ENCODE measurements at regions not wholly inside any gene's neighbourhood (a gene's known extent, or its start where the extent isn't known, plus 50 kb on each side); places are given as distances from the start of the nearest gene placed in this dataset.
A peak's percentile ranks its signal among the peaks of the same experiment; 100 is the strongest.
"Not testable (repeated sequence)": the region's sequence is repeated elsewhere in the genome, so short reads cannot be mapped to it uniquely, and the experiment has no call there.

GRCh38 chr1:208975456-208975855, 608.1 kb upstream of the CAMK1G start:
- DNase-seq = no peak
- intact Hi-C loops (cut with DNase I) = no loop called here

DNA sequence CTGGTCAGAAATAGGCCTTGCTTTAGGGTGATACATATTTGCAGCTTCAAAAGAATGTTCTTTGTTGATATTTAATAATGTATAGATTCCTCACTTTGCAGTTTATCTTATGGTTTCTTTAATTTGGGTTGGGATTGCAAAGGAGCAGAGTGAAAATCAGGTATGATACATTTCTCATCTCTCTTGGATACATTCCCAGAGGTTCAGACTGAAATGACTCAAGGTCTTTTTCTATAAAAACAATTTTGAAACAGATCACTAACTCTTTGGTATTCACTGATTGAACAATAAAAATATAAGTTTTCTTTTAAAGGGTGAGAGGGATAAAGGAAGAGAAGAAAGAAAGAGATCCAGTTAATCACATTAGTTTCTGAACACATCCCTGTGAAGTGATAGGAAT, 606.5 kb upstream of the CAMK1G start:
- DNase-seq = no peak

DNA sequence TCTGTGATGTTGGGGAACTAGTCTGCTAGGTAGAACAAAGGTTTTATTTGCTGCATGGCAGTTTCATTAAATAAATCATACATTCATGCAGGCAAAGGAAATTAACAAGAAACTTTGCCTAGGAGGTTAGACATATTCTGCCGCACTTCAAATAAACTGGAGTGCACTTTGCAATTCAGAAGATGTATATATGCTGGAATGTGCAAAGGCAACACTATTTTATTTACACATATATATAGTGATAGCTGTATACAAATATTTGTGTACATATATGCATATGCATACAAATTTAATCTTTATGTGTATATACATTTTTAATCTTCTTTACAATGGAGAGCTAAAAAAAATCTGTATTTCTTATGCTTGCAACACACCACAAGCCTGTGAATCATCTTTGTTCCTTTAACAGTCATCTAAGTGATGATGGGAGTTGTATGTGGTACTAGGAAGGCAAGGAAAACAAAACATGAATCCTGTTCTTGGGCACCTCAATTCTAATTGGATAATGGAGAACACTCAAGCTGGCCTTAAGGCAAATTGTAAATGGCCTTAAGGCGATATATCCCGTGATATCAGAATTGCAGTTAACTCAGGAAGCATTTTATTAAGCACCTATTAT, 605.8 kb upstream of the CAMK1G start:
- intact Hi-C loops (cut with DNase I) = no loop called here
- no peak for DNase-seq

More for the DNA sequence above, 606.5 kb upstream of the CAMK1G start:
- intact Hi-C loops (cut with DNase I) = no loop called here

- no peak for DNase-seq
- intact Hi-C loops (cut with DNase I) = no loop called here
Measured at GRCh38 chr1:208979776-208980175, 603.7 kb upstream of the CAMK1G start.

GRCh38 chr1:208980605-208981004, 602.9 kb upstream of the CAMK1G start:
- intact Hi-C loops (cut with DNase I) = no loop called here

GRCh38 chr1:208985231-208985630, 598.3 kb upstream of the CAMK1G start:
- intact Hi-C loops (cut with DNase I) = no loop called here
- no peak for DNase-seq

More at GRCh38 chr1:208980605-208981004, 602.9 kb upstream of the CAMK1G start:
- no peak for DNase-seq

DNA sequence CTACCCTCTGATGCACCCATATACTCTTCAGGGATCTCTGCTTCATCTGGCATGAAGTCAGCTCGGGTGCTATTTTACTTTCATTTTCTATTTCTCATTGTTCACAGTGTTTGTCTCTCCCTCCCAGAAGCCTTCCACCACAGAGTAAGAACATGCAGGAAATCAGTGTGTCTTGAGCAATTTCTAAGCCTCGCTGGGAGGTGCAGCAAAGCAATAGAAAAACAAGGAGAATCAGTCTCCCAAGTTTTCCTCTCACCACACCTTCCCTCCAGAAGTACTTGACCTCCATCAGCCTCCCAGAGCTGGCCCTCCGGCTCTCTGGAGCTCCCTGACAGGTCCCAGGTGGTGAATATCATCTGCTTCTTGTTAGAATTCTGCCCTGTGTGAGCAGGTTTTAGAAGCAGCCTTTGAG, 594.7 kb upstream of the CAMK1G start:
- intact Hi-C loops (cut with DNase I) = no loop called here
- no peak for DNase-seq

GRCh38 chr1:208990456-208990855, 593.1 kb upstream of the CAMK1G start:
- intact Hi-C loops (cut with DNase I) = no loop called here
- DNase-seq = no peak

DNA sequence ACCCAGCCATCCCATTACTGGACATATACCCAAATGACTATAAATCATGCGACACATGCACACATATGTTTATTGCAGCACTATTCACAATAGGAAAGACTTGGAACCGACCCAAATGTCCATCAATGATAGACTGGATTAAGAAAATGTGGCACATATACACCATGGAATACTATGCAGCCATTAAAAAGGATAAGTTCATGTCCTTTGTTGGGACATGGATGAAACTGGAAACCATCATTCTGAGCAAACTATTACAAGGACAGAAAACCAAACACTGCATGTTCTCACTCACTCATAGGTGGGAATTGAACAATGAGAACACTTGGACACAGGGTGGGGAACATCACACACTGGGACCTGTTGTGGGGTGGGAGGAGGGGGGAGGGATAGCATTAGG, 586.5 kb upstream of the CAMK1G start:
- DNase-seq; intact Hi-C loops (cut with DNase I): not testable (repeated sequence)

- intact Hi-C loops (cut with DNase I) = no loop called here
- DNase-seq = no peak
Measured at GRCh38 chr1:208997726-208998312, 585.7 kb upstream of the CAMK1G start.

DNA sequence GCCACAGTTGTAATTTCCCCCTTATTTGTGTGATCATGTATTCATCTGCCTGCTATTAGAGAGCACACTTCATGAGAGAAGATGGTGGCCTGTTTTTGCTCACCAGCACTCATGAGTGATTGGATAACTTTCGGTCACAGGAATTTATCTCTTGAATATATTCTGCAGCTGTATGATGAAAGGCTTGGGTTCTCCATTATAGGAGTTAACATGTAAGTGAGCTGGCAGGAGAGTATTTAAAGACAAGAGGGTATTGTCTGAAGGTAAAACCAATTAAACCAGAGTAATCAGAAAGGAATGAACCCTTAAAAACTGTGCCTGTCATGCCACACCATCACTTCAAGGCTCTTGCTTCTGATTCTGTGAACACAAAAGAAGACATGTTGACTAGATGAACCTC, 574.9 kb upstream of the CAMK1G start:
- intact Hi-C loops (cut with DNase I) = no loop called here
- DNase-seq = no peak

GRCh38 chr1:209010475-209011230, 572.9 kb upstream of the CAMK1G start:
- DNase-seq = peak in 1 of 10 donors; percentile 32
- intact Hi-C loops (cut with DNase I) = no loop called here

- intact Hi-C loops (cut with DNase I) = no loop called here
- no peak for DNase-seq
Measured at GRCh38 chr1:209012443-209013196, 570.9 kb upstream of the CAMK1G start.

DNA sequence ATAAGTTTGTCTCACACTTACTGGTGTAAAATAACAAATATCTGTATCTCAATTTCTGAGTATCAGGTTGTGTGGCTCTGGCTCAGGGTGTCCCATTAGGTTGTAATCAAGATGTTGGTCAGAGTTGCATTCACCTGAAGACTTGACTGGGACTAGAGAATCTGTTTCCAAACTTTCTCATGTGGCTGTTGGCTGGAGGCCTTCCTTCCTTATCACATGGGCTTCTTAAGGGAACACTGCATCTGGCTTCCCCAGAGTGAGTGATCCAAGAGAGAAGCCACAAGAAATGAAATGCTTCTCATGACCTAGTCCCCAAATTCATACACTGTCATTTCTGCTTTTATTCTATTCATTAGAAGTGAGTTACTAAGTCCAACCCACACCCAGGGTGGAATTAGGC, 568.4 kb upstream of the CAMK1G start:
- intact Hi-C loops (cut with DNase I) = no loop called here
- no peak for DNase-seq

DNA sequence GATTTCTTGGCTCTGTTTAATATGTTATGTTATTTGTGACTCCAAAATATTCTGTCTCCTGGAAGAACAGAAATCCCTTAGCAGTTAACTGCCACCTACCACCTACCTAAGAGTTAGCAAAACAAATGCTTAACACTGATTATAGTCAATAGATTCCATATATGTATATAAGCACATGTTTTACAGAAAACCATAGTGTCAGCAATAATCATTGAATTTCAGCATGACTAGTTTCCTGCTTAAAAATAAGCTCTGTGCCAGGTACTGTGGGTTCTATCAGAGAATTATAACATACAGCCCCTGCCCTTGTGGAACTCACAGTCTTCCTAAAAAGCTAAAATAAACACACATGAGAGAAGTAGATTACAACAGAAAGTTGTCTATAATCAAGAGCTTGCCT, 561.9 kb upstream of the CAMK1G start:
- intact Hi-C loops (cut with DNase I) = no loop called here
- no peak for DNase-seq

- DNase-seq = no peak
- intact Hi-C loops (cut with DNase I) = no loop called here
Measured at GRCh38 chr1:209023790-209024189, 559.7 kb upstream of the CAMK1G start.

GRCh38 chr1:209029737-209030136, 553.8 kb upstream of the CAMK1G start:
- intact Hi-C loops (cut with DNase I) = no loop called here

DNA sequence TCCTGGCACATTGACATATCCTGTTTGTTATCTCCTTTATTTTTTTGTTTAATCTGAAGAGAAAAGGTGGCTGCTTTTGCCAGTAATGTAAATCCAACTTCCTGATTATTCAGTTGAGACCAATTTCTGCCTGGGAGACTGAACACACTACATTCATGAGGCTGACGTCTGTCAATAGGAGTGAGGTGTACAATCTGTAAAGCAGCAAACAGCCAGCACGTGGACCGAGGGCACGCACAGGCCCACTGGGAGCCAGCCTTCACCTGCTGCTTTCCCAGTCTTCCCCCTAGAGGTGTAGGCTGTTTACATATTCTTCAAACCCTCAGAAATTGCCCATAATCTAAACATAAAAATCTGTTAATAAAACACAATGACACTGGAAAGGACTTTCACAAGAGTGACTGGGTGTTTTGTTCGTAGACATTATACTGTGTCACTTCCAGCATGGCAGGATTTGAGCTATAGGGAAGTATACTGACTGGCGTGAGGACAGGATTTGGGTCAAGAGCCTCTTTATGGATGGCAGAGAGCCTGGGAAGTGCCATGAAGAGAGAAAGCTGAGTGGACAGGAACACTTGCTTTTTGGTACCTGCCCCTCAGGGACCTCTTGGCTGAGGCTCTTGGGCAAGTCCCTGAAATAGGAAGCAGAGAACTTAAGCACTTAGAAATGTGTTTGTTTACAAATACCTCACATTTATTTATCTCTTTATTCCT, 552.9 kb upstream of the CAMK1G start:
- no peak for DNase-seq
- intact Hi-C loops (cut with DNase I) = no loop called here

More at GRCh38 chr1:209029737-209030136, 553.8 kb upstream of the CAMK1G start:
- no peak for DNase-seq

- intact Hi-C loops (cut with DNase I) = no loop called here
- no peak for DNase-seq
Measured at GRCh38 chr1:209037064-209037463, 546.5 kb upstream of the CAMK1G start.

- no peak for DNase-seq
- intact Hi-C loops (cut with DNase I) = no loop called here
Measured at GRCh38 chr1:209038316-209038715, 545.2 kb upstream of the CAMK1G start.

Data from posterior cingulate gyrus (tissue), 11 donors.